Astrocyte (in vitro differentiated cells and primary cell): ENCODE measurements at regions not wholly inside any gene's neighbourhood (a gene's known extent, or its start where the extent isn't known, plus 50 kb on each side); places are given as distances from the start of the nearest gene placed in this dataset.

Experiments used
- EZH2 ChIP-seq: IDR thresholded peaks from 2 replicates; pipeline ENCODE4 v1.6.1; 2012; ENCODE audit warnings: mild to moderate bottlenecking, low read length, inconsistent platforms; ENCODE audit not compliant: insufficient read depth
- TF ChIP-seq, protein P1 (sequence below): IDR thresholded peaks from 2 replicates; pipeline ENCODE4 v1.5.1; 2011; ENCODE audit warnings: low read depth, mild to moderate bottlenecking, inconsistent platforms, low read length, moderate library complexity; ENCODE audit not compliant: insufficient read depth

- TF ChIP-seq, protein P1, sequence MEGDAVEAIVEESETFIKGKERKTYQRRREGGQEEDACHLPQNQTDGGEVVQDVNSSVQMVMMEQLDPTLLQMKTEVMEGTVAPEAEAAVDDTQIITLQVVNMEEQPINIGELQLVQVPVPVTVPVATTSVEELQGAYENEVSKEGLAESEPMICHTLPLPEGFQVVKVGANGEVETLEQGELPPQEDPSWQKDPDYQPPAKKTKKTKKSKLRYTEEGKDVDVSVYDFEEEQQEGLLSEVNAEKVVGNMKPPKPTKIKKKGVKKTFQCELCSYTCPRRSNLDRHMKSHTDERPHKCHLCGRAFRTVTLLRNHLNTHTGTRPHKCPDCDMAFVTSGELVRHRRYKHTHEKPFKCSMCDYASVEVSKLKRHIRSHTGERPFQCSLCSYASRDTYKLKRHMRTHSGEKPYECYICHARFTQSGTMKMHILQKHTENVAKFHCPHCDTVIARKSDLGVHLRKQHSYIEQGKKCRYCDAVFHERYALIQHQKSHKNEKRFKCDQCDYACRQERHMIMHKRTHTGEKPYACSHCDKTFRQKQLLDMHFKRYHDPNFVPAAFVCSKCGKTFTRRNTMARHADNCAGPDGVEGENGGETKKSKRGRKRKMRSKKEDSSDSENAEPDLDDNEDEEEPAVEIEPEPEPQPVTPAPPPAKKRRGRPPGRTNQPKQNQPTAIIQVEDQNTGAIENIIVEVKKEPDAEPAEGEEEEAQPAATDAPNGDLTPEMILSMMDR: no peak
- TF ChIP-seq EZH2: no peak
Observed at GRCh38 chr7:377080-378040, 87.4 kb downstream of the FOXL3 start.
